ENCODE measurements at regions not wholly inside any gene's neighbourhood (a gene's known extent, or its start where the extent isn't known, plus 50 kb on each side); places are given as distances from the start of the nearest gene placed in this dataset.

DNA sequence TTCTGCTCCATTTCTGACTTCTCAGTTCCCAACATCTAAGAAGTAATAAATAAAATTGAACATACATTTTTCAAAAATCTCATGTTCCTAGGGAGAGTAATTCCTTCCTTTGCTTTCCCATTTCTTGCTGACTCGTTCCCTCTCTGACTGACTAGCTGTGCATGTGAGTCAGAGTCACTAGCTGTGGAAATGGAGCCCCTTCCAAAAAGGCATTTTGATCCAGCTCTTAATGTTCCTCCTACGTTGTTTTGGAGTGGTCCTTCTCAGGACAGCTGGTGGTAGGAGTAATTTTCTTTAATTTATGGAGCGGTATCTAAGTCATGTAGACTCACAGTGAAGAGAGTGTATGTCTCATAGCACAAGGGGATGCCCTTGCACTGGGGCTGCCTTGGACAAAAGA, 460.2 kb downstream of the GADD45G start:
- intact Hi-C loops (cut with DNase I) = no loop called here
- no peak for DNase-seq (ENCODE audit: low spot score in 2 of 2)
- Histone ChIP-seq H3K27ac (no peak overlapping the region), H3K4me1 (no peaks in the 10 kb centered on the region), H3K27me3 (no peaks in the 10 kb centered on the region), H3K36me3 (no peaks in the 10 kb centered on the region), H3K4me3 (no peak overlapping the region), H3K9me3 (no peaks in the 10 kb centered on the region)
- TF ChIP-seq, protein P1, sequence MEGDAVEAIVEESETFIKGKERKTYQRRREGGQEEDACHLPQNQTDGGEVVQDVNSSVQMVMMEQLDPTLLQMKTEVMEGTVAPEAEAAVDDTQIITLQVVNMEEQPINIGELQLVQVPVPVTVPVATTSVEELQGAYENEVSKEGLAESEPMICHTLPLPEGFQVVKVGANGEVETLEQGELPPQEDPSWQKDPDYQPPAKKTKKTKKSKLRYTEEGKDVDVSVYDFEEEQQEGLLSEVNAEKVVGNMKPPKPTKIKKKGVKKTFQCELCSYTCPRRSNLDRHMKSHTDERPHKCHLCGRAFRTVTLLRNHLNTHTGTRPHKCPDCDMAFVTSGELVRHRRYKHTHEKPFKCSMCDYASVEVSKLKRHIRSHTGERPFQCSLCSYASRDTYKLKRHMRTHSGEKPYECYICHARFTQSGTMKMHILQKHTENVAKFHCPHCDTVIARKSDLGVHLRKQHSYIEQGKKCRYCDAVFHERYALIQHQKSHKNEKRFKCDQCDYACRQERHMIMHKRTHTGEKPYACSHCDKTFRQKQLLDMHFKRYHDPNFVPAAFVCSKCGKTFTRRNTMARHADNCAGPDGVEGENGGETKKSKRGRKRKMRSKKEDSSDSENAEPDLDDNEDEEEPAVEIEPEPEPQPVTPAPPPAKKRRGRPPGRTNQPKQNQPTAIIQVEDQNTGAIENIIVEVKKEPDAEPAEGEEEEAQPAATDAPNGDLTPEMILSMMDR (IDR thresholded peaks at IDR 0.05) = no peak

DNA sequence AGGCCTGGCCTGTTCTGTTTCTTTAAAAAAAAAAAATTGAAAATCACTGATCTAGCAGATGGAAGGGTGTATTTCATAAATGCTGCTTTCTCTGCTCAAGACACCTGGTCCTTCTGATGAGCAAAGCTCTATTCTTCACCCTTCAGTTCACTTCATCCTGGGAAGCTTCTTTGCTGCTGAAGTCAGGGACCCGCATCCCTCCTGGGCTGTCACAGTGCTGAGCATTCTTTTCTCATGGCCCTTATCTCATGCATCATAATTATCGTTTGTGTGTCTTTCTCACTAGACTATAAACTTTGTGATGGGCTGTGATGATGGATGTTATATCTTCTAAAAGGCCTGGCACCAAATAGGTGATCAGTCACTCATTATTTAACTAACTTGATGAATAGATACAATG, 461.0 kb downstream of the GADD45G start:
- Histone ChIP-seq H3K4me1 (no peaks in the 10 kb centered on the region), H3K36me3 (no peaks in the 10 kb centered on the region), H3K27me3 (no peaks in the 10 kb centered on the region), H3K9me3 (no peaks in the 10 kb centered on the region), H3K27ac (no peak overlapping the region), H3K4me3 (no peak overlapping the region)
- no peak for DNase-seq (ENCODE audit: low spot score in 2 of 2)
- intact Hi-C loops (cut with DNase I) = no loop called here
- TF ChIP-seq, protein P1 (IDR thresholded peaks at IDR 0.05) = no peak

DNA sequence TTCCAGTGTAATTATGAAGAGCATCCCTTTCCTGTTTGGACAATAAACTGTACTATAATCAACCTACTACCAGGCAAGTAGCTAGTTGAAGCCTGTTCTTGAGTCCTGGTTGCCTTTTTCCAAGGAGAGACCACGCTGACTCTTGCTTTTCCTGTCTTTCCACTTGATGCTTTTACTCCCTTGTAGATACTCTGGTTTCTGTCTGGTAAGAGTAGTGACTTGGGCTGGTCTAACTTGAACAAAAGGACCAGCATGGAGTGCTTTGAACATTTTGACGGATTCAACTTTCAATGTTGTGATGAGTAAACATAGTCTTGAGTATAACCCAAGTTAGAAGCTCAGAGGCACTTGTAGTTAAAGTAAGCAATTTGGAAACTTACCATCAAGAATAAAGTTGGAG, 464.3 kb downstream of the GADD45G start:
- H3K27ac ChIP-seq = no peak overlapping the region
- intact Hi-C loops (cut with DNase I) = no loop called here
- no peaks in the 10 kb centered on the region for H3K4me1 ChIP-seq
- TF ChIP-seq, protein P1 (IDR thresholded peaks at IDR 0.05) = no peak
- H3K27me3 ChIP-seq = no peaks in the 10 kb centered on the region
- no peak for DNase-seq (ENCODE audit: low spot score in 2 of 2)
- H3K36me3 ChIP-seq = no peaks in the 10 kb centered on the region
- H3K4me3 ChIP-seq = no peak overlapping the region
- H3K9me3 ChIP-seq = no peaks in the 10 kb centered on the region

DNA sequence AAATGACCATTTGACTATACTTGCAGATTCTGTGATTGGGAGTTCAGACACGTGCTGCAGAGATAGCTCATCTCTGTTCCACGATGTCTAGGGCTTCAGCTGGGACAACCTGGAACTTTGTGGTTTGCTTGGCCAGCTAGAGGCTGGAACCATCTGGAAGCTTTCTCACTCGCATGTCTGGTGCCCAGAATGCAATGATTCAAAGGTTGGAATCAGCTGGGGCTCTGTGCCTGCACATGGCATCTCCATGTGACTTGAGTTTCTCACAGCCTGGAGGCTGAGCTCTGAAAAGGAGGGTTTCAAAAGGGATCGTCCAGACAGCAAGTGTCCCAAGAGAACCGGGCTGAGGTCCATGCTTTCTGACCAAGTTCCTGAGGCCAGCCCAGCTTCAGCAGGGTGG, 465.2 kb downstream of the GADD45G start:
- no peak for DNase-seq (ENCODE audit: low spot score in 2 of 2)
- Histone ChIP-seq H3K4me3 (no peak overlapping the region), H3K9me3 (no peaks in the 10 kb centered on the region), H3K27me3 (no peaks in the 10 kb centered on the region), H3K36me3 (no peaks in the 10 kb centered on the region), H3K27ac (no peak overlapping the region), H3K4me1 (no peaks in the 10 kb centered on the region)
- TF ChIP-seq, protein P1 (IDR thresholded peaks at IDR 0.05) = no peak
- intact Hi-C loops (cut with DNase I) = no loop called here

DNA sequence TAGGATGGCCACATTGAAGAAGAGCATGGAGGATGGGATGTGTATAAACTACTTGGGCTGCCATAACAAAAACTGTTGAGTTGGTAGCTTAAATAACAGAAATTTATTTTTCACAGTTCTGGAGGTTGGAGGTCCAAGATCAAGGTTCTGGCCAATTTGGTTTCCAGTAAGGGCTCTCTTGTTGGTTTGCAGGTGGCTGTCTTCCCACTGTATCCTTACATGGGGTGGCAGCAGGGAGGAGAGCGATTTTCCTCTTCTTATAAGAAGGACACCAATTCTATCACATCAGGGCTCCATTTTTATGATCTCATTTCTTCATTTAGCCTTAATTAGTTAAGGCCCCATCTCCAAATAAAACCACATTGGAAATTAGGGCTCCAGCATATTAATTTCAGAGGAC, 465.7 kb downstream of the GADD45G start:
- Histone ChIP-seq H3K9me3 (no peaks in the 10 kb centered on the region), H3K4me3 (no peak overlapping the region), H3K27me3 (no peaks in the 10 kb centered on the region), H3K4me1 (no peaks in the 10 kb centered on the region), H3K27ac (no peak overlapping the region), H3K36me3 (no peaks in the 10 kb centered on the region)
- intact Hi-C loops (cut with DNase I) = no loop called here
- TF ChIP-seq, protein P1 (IDR thresholded peaks at IDR 0.05) = no peak
- no peak for DNase-seq (ENCODE audit: low spot score in 2 of 2)

DNA sequence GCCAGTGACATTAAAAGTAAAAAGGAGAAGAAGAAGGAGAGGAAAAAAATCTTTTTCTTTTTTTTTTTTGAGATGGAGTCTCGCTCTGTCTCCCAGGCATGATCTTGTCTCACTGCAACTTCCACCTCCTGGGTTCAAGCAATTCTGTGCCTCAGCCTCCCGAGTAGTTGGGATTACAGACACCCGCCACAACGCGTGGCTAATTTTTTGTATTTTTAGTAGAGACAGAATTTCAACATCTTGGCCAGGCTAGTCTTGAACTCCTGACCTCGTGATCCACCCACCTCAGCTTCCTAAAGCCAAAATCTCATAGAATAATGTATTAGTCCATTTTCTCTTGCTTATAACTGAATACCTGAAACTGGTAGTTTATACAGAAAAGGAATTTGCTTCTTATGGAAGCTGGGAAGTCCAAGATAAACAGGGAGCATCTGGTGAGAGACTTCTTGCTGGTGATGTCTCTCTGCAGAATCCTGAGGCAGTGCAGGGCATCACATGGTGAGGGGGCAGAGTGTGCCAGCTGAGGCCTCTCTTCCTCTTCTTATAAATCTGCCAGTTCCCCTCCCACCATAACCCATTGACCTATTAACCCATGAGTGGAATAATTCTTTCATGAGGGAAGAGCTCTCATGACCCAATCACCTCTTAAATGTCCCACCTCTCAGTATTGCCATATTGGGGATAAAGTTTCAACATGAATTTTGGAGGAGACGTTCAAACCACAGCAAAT, 466.3 kb downstream of the GADD45G start:
- no peak for DNase-seq (ENCODE audit: low spot score in 2 of 2)
- TF ChIP-seq, protein P1 (IDR thresholded peaks at IDR 0.05) = no peak
- Histone ChIP-seq H3K36me3 (no peaks in the 10 kb centered on the region), H3K27me3 (no peaks in the 10 kb centered on the region), H3K4me3 (no peak overlapping the region), H3K9me3 (no peaks in the 10 kb centered on the region), H3K27ac (no peak overlapping the region), H3K4me1 (no peaks in the 10 kb centered on the region)
- intact Hi-C loops (cut with DNase I) = no loop called here

Data from ascending aorta (tissue), 2 donors.